ENCODE measurements at regions not wholly inside any gene's neighbourhood (a gene's known extent, or its start where the extent isn't known, plus 50 kb on each side); places are given as distances from the start of the nearest gene placed in this dataset.

GRCh38 chr7:69218576-69218975, 379.7 kb upstream of the AUTS2 start:
- TF ChIP-seq CTCF (conservative IDR thresholded peaks at IDR 0.05) (no peak), ZFX (IDR thresholded peaks at IDR 0.05) (no peak)

Data from C4-2B (cell line).